PFSK-1 (cell line): ENCODE measurements at regions not wholly inside any gene's neighbourhood (a gene's known extent, or its start where the extent isn't known, plus 50 kb on each side); places are given as distances from the start of the nearest gene placed in this dataset.

ENCODE experiments used
- FOXP2 ChIP-seq: optimal IDR thresholded peaks from 2 replicates; pipeline ENCODE3; 2011; ENCODE audit warnings: borderline replicate concordance, control low read depth, inconsistent platforms; ENCODE audit not compliant: insufficient read depth; ENCODE audit errors: extremely low read length, extremely low read depth
- POLR2AphosphoS5 ChIP-seq: IDR thresholded peaks from 2 replicates; pipeline ENCODE4 v1.6.1; 2012; ENCODE audit warnings: low read depth, mild to moderate bottlenecking, control low read depth, low read length, moderate library complexity
- SIN3A ChIP-seq: IDR thresholded peaks from 2 replicates; pipeline ENCODE4 v1.6.1; 2012; ENCODE audit warnings: mild to moderate bottlenecking, low read length, moderate library complexity, borderline replicate concordance; ENCODE audit not compliant: insufficient read depth
- TAF1 ChIP-seq: IDR thresholded peaks from 2 replicates; pipeline ENCODE4 v1.6.1; 2012; ENCODE audit warnings: low read length, control low read depth, borderline replicate concordance; ENCODE audit not compliant: insufficient read depth
- TF ChIP-seq, protein P1 (sequence below), 2 experiments: IDR thresholded peaks; 2 replicates each; pipeline versions ENCODE4 v1.6.1 to v1.8.0; 2011 to 2012; ENCODE audit warnings: low read depth in 2 of 2, low read length in 2 of 2, control low read depth in 1 of 2, inconsistent platforms in 1 of 2, mild to moderate bottlenecking in 1 of 2, moderate library complexity in 1 of 2; ENCODE audit not compliant: insufficient read depth in 1 of 2

- TF ChIP-seq SIN3A: no peak
- no peak for TF ChIP-seq TAF1
- TF ChIP-seq, protein P1, sequence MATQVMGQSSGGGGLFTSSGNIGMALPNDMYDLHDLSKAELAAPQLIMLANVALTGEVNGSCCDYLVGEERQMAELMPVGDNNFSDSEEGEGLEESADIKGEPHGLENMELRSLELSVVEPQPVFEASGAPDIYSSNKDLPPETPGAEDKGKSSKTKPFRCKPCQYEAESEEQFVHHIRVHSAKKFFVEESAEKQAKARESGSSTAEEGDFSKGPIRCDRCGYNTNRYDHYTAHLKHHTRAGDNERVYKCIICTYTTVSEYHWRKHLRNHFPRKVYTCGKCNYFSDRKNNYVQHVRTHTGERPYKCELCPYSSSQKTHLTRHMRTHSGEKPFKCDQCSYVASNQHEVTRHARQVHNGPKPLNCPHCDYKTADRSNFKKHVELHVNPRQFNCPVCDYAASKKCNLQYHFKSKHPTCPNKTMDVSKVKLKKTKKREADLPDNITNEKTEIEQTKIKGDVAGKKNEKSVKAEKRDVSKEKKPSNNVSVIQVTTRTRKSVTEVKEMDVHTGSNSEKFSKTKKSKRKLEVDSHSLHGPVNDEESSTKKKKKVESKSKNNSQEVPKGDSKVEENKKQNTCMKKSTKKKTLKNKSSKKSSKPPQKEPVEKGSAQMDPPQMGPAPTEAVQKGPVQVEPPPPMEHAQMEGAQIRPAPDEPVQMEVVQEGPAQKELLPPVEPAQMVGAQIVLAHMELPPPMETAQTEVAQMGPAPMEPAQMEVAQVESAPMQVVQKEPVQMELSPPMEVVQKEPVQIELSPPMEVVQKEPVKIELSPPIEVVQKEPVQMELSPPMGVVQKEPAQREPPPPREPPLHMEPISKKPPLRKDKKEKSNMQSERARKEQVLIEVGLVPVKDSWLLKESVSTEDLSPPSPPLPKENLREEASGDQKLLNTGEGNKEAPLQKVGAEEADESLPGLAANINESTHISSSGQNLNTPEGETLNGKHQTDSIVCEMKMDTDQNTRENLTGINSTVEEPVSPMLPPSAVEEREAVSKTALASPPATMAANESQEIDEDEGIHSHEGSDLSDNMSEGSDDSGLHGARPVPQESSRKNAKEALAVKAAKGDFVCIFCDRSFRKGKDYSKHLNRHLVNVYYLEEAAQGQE (IDR thresholded peaks at IDR 0.05; ENCODE audit: insufficient read depth in 1 of 2, low read depth in 2 of 2, low read length in 2 of 2): no peak
- no peak for TF ChIP-seq FOXP2
- TF ChIP-seq POLR2AphosphoS5: no peak
Measured at GRCh38 chr2:80889009-80889408, 584.5 kb upstream of the LRRTM1 start.

DNA sequence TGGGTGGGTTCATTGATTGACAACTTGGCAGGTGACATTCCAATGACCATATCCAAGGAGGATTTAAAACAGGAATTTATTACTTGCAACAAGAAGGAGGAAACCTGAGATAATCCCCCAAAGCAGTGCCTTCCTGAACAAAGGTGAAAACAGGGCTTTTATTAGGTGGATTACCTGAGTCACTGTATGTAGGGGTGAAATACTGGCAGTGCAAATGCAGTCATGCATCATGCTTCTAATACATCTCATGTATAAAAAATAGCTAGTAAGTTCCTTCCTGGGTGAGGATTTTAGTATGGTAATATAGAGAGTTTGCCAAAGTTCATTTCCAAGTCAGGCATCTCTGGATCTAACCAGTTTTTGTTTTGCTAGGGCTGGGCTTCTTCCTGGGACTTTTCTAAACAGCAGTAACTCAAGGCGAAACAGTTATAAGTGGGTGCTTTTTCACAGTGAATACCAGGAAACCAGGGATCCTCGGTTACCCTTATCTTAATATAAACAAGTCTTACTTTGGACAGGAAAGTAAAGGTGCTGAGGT, 583.4 kb upstream of the LRRTM1 start:
- TF ChIP-seq, protein P1 (IDR thresholded peaks at IDR 0.05; ENCODE audit: insufficient read depth in 1 of 2, low read depth in 2 of 2, low read length in 2 of 2): no peak

DNA sequence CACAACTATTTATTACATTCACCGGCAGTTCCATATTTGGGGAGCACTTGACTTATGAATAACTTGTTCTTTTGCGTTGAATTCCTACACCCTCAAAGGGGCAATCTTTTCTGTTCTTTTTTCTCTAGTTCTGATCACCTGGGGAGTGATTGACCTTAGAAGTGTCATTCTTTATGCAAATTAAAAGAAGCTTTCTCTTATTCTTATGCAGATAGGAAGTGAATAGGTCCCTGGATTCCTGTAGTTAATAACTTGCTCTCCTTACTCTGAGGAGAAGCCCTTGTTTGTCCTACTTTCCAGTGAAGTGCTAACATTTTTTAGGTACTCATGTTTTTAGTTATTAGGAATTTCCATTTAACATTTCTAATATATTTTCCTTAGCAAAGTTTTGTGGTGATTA, 569.8 kb upstream of the LRRTM1 start:
- TF ChIP-seq SIN3A (no peak), POLR2AphosphoS5 (no peak)

DNA sequence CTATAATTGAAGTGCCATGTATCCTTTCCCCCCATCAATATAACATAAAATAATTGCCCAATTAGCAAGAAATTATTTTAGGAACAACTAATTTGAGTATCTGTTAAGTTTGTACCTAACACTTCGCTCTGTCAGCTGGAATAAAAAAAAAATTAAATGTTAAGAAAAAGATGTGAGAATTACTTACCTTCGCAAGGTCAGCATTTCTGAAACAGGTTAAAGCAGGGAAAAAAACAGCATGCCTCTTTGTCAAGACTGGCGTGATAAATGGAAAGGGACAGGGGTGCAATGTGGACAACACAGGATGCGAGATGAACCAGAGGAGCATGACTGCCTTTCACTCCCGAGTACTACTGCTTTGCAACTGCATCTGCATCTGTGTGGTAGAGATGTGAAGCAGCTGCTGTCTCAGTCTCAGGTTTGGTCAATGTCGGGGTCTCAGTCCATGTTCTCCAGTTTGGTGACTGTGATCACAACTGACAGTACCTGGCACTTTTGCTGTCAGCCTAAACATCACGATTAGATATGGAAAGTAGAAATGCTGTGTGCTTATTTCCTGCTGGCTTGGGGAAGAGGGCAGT, 565.4 kb upstream of the LRRTM1 start:
- no peak for TF ChIP-seq SIN3A
- TF ChIP-seq TAF1: no peak
- TF ChIP-seq FOXP2: no peak
- TF ChIP-seq POLR2AphosphoS5: no peak
- TF ChIP-seq, protein P1 (IDR thresholded peaks at IDR 0.05; ENCODE audit: insufficient read depth in 1 of 2, low read depth in 2 of 2, low read length in 2 of 2): no peak

DNA sequence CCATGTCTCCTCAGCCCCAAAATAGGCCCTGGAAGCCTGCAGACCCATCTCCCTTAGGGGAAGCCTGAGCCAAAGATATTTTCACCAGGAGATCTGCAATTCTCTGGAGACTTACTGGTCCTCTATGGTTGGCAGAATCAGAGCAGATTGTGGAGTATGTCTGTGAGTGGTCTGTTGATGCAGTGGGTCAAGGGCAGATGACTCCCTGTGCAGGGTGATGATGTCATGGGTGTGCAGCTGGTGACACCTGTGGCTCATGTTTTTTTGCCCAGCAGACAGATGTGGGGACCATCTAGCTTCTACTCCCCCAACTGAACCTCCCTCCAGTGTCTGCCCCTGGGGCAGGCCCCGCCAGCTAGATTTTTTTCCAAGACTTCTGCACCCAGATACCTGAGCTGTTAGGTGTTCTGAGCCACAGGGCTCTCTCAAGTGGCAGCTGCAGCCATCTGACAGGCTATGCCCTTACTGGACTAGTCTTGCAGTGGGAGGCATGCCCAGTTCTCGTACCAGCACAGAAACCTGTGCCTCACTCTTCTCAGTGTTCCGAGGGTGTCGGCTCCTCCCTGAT, 558.7 kb upstream of the LRRTM1 start:
- TF ChIP-seq TAF1 (no peak), SIN3A (no peak), FOXP2 (no peak), POLR2AphosphoS5 (no peak)
- TF ChIP-seq, protein P1 (IDR thresholded peaks at IDR 0.05; ENCODE audit: insufficient read depth in 1 of 2, low read depth in 2 of 2, low read length in 2 of 2): no peak
